Thyroid gland (tissue), 4 donors: ENCODE measurements at regions not wholly inside any gene's neighbourhood (a gene's known extent, or its start where the extent isn't known, plus 50 kb on each side); places are given as distances from the start of the nearest gene placed in this dataset.

Experiments
- CTCF ChIP-seq, 6 experiments: fragments of 200-600 bp in 3 of 6; fragments of 450-650 bp in 3 of 6; sonication (generic) in 3 of 6; IDR thresholded peaks; one replicate each; pipeline ENCODE4 v1.5.1; 2016 to 2019; ENCODE audit warnings: antibody characterized with exemption in 6 of 6, mild to moderate bottlenecking in 2 of 6, inconsistent platforms in 1 of 6, moderate library complexity in 1 of 6
- POLR2A ChIP-seq, 2 donors: fragments of 450-650 bp; IDR thresholded peaks; one replicate each; pipeline ENCODE4 v1.6.1; 2017; ENCODE audit warnings: antibody characterized with exemption in 2 of 2, mild to moderate bottlenecking in 2 of 2, moderate library complexity in 1 of 2

GRCh38 chr4:152087335-152087734, 326.5 kb upstream of the GATB start:
- no peak for TF ChIP-seq CTCF (IDR thresholded peaks at IDR 0.05)
- TF ChIP-seq POLR2A (IDR thresholded peaks at IDR 0.05) = no peak
